ENCODE measurements at regions not wholly inside any gene's neighbourhood (a gene's known extent, or its start where the extent isn't known, plus 50 kb on each side); places are given as distances from the start of the nearest gene placed in this dataset.

- Mint-ChIP-seq H3K4me3 (no peak overlapping the region), H3K27ac (no peak overlapping the region), H3K36me3 (peaks cover 3% of the 10 kb centered on the region), H3K4me1 (no peaks in the 10 kb centered on the region), H3K27me3 (no peaks in the 10 kb centered on the region), H3K9me3 (peaks cover 0 to 11% (median 3%) of the 10 kb centered on the region in 7 donors)
- Histone ChIP-seq H3K27ac (ENCODE audit: insufficient read depth, low read length, poor library complexity, severe bottlenecking) (no peak overlapping the region), H3K4me3 (ENCODE audit: low read depth, low read length) (no peak overlapping the region), H3K9me3 (ENCODE audit: control insufficient read depth in 2 of 2, low read length in 2 of 2) (peaks cover 3 to 4% of the 10 kb centered on the region in 2 experiments), H3K36me3 (ENCODE audit: control insufficient read depth, insufficient read depth, low read length) (no peaks in the 10 kb centered on the region), H3K27me3 (ENCODE audit: control insufficient read depth, insufficient read depth, low read length) (no peaks in the 10 kb centered on the region), H3K4me1 (ENCODE audit: control insufficient read depth, insufficient read depth, low read length, poor library complexity, severe bottlenecking) (no peaks in the 10 kb centered on the region)
- DNase-seq (no peak), ATAC-seq (ENCODE audit: low read depth in 2 of 2) (no peak)
These were observed 79.0 kb upstream of the TCF7L2 start for GRCh38 chr10:112871021-112871420.

- H3K9me3 Mint-ChIP-seq, result peaks cover 0 to 11% (median 0%) of the 10 kb centered on the region in 7 donors
- H3K27me3 Mint-ChIP-seq, result no peaks in the 10 kb centered on the region
- H3K4me3 Mint-ChIP-seq, result no peak overlapping the region
- H3K36me3 ChIP-seq (ENCODE audit: control insufficient read depth, insufficient read depth, low read length), result no peaks in the 10 kb centered on the region
- H3K27ac ChIP-seq (ENCODE audit: insufficient read depth, low read length, poor library complexity, severe bottlenecking), result no peak overlapping the region
- no peak overlapping the region for H3K27ac Mint-ChIP-seq
- peaks cover 3% of the 10 kb centered on the region for H3K36me3 Mint-ChIP-seq
- no peak overlapping the region for H3K4me3 ChIP-seq (ENCODE audit: low read depth, low read length)
- no peaks in the 10 kb centered on the region for H3K27me3 ChIP-seq (ENCODE audit: control insufficient read depth, insufficient read depth, low read length)
- no peaks in the 10 kb centered on the region for H3K4me1 ChIP-seq (ENCODE audit: control insufficient read depth, insufficient read depth, low read length, poor library complexity, severe bottlenecking)
- ATAC-seq (ENCODE audit: low read depth in 2 of 2), result no peak
- H3K9me3 ChIP-seq (ENCODE audit: control insufficient read depth in 2 of 2, low read length in 2 of 2), result peaks cover 3 to 4% of the 10 kb centered on the region in 2 experiments
- DNase-seq, result no peak
- no peaks in the 10 kb centered on the region for H3K4me1 Mint-ChIP-seq
These were observed 77.3 kb upstream of the TCF7L2 start for GRCh38 chr10:112872728-112873127.

GRCh38 chr10:112873541-112873940 is 76.5 kb upstream of the TCF7L2 start:
- Mint-ChIP-seq H3K4me3 (no peak overlapping the region), H3K27me3 (no peaks in the 10 kb centered on the region), H3K4me1 (no peaks in the 10 kb centered on the region), H3K27ac (no peak overlapping the region), H3K9me3 (peaks cover 0 to 11% (median 0%) of the 10 kb centered on the region in 7 donors), H3K36me3 (peaks cover 3% of the 10 kb centered on the region)
- Histone ChIP-seq H3K4me3 (ENCODE audit: low read depth, low read length) (no peak overlapping the region), H3K4me1 (ENCODE audit: control insufficient read depth, insufficient read depth, low read length, poor library complexity, severe bottlenecking) (no peaks in the 10 kb centered on the region), H3K27ac (ENCODE audit: insufficient read depth, low read length, poor library complexity, severe bottlenecking) (no peak overlapping the region), H3K27me3 (ENCODE audit: control insufficient read depth, insufficient read depth, low read length) (no peaks in the 10 kb centered on the region), H3K36me3 (ENCODE audit: control insufficient read depth, insufficient read depth, low read length) (no peaks in the 10 kb centered on the region), H3K9me3 (ENCODE audit: control insufficient read depth in 2 of 2, low read length in 2 of 2) (peaks cover 3 to 4% of the 10 kb centered on the region in 2 experiments)
- DNase-seq (no peak), ATAC-seq (ENCODE audit: low read depth in 2 of 2) (no peak)

- no peaks in the 10 kb centered on the region for H3K27me3 Mint-ChIP-seq
- no peaks in the 10 kb centered on the region for H3K4me1 Mint-ChIP-seq
- no peaks in the 10 kb centered on the region for H3K36me3 ChIP-seq (ENCODE audit: control insufficient read depth, insufficient read depth, low read length)
- DNase-seq (no peak), ATAC-seq (ENCODE audit: low read depth in 2 of 2) (no peak)
- H3K4me3 ChIP-seq (ENCODE audit: low read depth, low read length), result no peak overlapping the region
- H3K27ac ChIP-seq (ENCODE audit: insufficient read depth, low read length, poor library complexity, severe bottlenecking), result no peak overlapping the region
- H3K9me3 Mint-ChIP-seq, result peaks cover 0 to 11% (median 0%) of the 10 kb centered on the region in 7 donors
- H3K4me3 Mint-ChIP-seq, result no peak overlapping the region
- no peak overlapping the region for H3K27ac Mint-ChIP-seq
- H3K4me1 ChIP-seq (ENCODE audit: control insufficient read depth, insufficient read depth, low read length, poor library complexity, severe bottlenecking), result no peaks in the 10 kb centered on the region
- H3K36me3 Mint-ChIP-seq, result peaks cover 3% of the 10 kb centered on the region
- peaks cover 3 to 4% of the 10 kb centered on the region in 2 experiments for H3K9me3 ChIP-seq (ENCODE audit: control insufficient read depth in 2 of 2, low read length in 2 of 2)
- no peaks in the 10 kb centered on the region for H3K27me3 ChIP-seq (ENCODE audit: control insufficient read depth, insufficient read depth, low read length)
These were observed 75.1 kb upstream of the TCF7L2 start for GRCh38 chr10:112874982-112875381.

- Histone ChIP-seq H3K27me3 (ENCODE audit: control insufficient read depth, insufficient read depth, low read length) (no peaks in the 10 kb centered on the region), H3K36me3 (ENCODE audit: control insufficient read depth, insufficient read depth, low read length) (no peaks in the 10 kb centered on the region), H3K9me3 (ENCODE audit: control insufficient read depth in 2 of 2, low read length in 2 of 2) (peaks cover 3 to 4% of the 10 kb centered on the region in 2 experiments), H3K4me1 (ENCODE audit: control insufficient read depth, insufficient read depth, low read length, poor library complexity, severe bottlenecking) (no peaks in the 10 kb centered on the region), H3K27ac (ENCODE audit: insufficient read depth, low read length, poor library complexity, severe bottlenecking) (no peak overlapping the region), H3K4me3 (ENCODE audit: low read depth, low read length) (no peak overlapping the region)
- ATAC-seq (ENCODE audit: low read depth in 2 of 2) (no peak), DNase-seq (no peak)
- peaks cover 3% of the 10 kb centered on the region for H3K36me3 Mint-ChIP-seq
- H3K4me1 Mint-ChIP-seq, result no peaks in the 10 kb centered on the region
- H3K27ac Mint-ChIP-seq, result no peak overlapping the region
- no peaks in the 10 kb centered on the region for H3K27me3 Mint-ChIP-seq
- H3K9me3 Mint-ChIP-seq, result peaks cover 0 to 11% (median 0%) of the 10 kb centered on the region in 7 donors
- H3K4me3 Mint-ChIP-seq, result peak overlapping the region in 1 of 4 donors; percentile 21
These were observed 74.4 kb upstream of the TCF7L2 start for GRCh38 chr10:112875476-112876267.

GRCh38 chr10:112880633-112881530 is 69.2 kb upstream of the TCF7L2 start:
- Histone ChIP-seq H3K27me3 (ENCODE audit: control insufficient read depth, insufficient read depth, low read length) (no peaks in the 10 kb centered on the region), H3K9me3 (ENCODE audit: control insufficient read depth in 2 of 2, low read length in 2 of 2) (no peaks in the 10 kb centered on the region), H3K27ac (ENCODE audit: insufficient read depth, low read length, poor library complexity, severe bottlenecking) (no peak overlapping the region), H3K36me3 (ENCODE audit: control insufficient read depth, insufficient read depth, low read length) (no peaks in the 10 kb centered on the region), H3K4me1 (ENCODE audit: control insufficient read depth, insufficient read depth, low read length, poor library complexity, severe bottlenecking) (no peaks in the 10 kb centered on the region), H3K4me3 (ENCODE audit: low read depth, low read length) (no peak overlapping the region)
- peaks cover 0 to 3% (median 0%) of the 10 kb centered on the region in 7 donors for H3K9me3 Mint-ChIP-seq
- no peak for DNase-seq
- H3K4me1 Mint-ChIP-seq, result no peaks in the 10 kb centered on the region
- H3K4me3 Mint-ChIP-seq, result no peak overlapping the region
- H3K36me3 Mint-ChIP-seq, result no peaks in the 10 kb centered on the region
- no peak overlapping the region for H3K27ac Mint-ChIP-seq
- H3K27me3 Mint-ChIP-seq, result no peaks in the 10 kb centered on the region
- ATAC-seq (ENCODE audit: low read depth in 2 of 2), result no peak

- DNase-seq, result no peak
- no peaks in the 10 kb centered on the region for H3K36me3 Mint-ChIP-seq
These were observed 66.5 kb upstream of the TCF7L2 start for GRCh38 chr10:112883360-112884178.

More at GRCh38 chr10:112883360-112884178, 66.5 kb upstream of the TCF7L2 start:
- Mint-ChIP-seq H3K4me1 (no peaks in the 10 kb centered on the region), H3K9me3 (peaks cover 0 to 3% (median 0%) of the 10 kb centered on the region in 7 donors), H3K27ac (no peak overlapping the region), H3K27me3 (no peaks in the 10 kb centered on the region), H3K4me3 (no peak overlapping the region)
- ATAC-seq (ENCODE audit: low read depth in 2 of 2), result no peak
- H3K9me3 ChIP-seq (ENCODE audit: control insufficient read depth in 2 of 2, low read length in 2 of 2), result no peaks in the 10 kb centered on the region
- no peak overlapping the region for H3K27ac ChIP-seq (ENCODE audit: insufficient read depth, low read length, poor library complexity, severe bottlenecking)
- no peaks in the 10 kb centered on the region for H3K27me3 ChIP-seq (ENCODE audit: control insufficient read depth, insufficient read depth, low read length)
- H3K4me1 ChIP-seq (ENCODE audit: control insufficient read depth, insufficient read depth, low read length, poor library complexity, severe bottlenecking), result no peaks in the 10 kb centered on the region
- H3K4me3 ChIP-seq (ENCODE audit: low read depth, low read length), result no peak overlapping the region
- H3K36me3 ChIP-seq (ENCODE audit: control insufficient read depth, insufficient read depth, low read length), result no peaks in the 10 kb centered on the region
